K562 (cell line): ENCODE measurements at regions not wholly inside any gene's neighbourhood (a gene's known extent, or its start where the extent isn't known, plus 50 kb on each side); places are given as distances from the start of the nearest gene placed in this dataset.

ENCODE experiments used
- BCLAF1 ChIP-seq, 2 experiments: fragments of 450-650 bp in 1 of 2; IDR thresholded peaks; 2 replicates each; pipeline ENCODE4 v1.6.1; 2011 to 2017; ENCODE audit warnings: low read depth in 2 of 2, antibody characterized with exemption in 1 of 2, borderline replicate concordance in 1 of 2, low read length in 1 of 2, mild to moderate bottlenecking in 1 of 2, mixed read lengths in 1 of 2; ENCODE audit not compliant: control insufficient read depth in 1 of 2
- EZH2 ChIP-seq: IDR thresholded peaks from 2 replicates; pipeline ENCODE4 v1.6.1; 2012; ENCODE audit warnings: low read depth, mild to moderate bottlenecking, inconsistent platforms, low read length, borderline replicate concordance
- FOSL1 ChIP-seq: fragments of 200-800 bp; sonication (Bioruptor generic); conservative IDR thresholded peaks from 2 replicates; pipeline ENCODE4 v1.6.1; 2016; ENCODE audit warnings: missing genetic modification characterization, missing compliant biosample characterization
- NFATC3 ChIP-seq: fragments of 450-650 bp; IDR thresholded peaks from 2 replicates; pipeline ENCODE4 v1.6.1; 2017; ENCODE audit warnings: mild to moderate bottlenecking
- PTTG1 ChIP-seq: fragments of 450-650 bp; IDR thresholded peaks from 2 replicates; pipeline ENCODE4 v1.6.1; 2016; ENCODE audit warnings: low read depth, mild to moderate bottlenecking, missing genetic modification characterization, missing compliant biosample characterization
- TARDBP ChIP-seq: fragments of 450-650 bp; IDR thresholded peaks from 2 replicates; pipeline ENCODE4 v1.6.1; 2016
- ZBTB40 ChIP-seq, 2 experiments: fragments of 450-650 bp in 1 of 2; sonication (generic) in 1 of 2; formaldehyde crosslinking in 1 of 2; IDR thresholded peaks; 2 replicates each; pipeline versions ENCODE4 v1.7.1 to v1.9.0; 2016 to 2022; ENCODE audit warnings: inconsistent platforms in 1 of 2, mild to moderate bottlenecking in 1 of 2, missing genetic modification reagents in 1 of 2
- ZBTB5 ChIP-seq: fragments of 450-650 bp; IDR thresholded peaks from 2 replicates; pipeline ENCODE4 v1.6.1; 2017; ENCODE audit warnings: antibody characterized with exemption

- TF ChIP-seq NFATC3 (no peak), ZBTB5 (no peak), FOSL1 (tag) (no peak), BCLAF1 (IDR thresholded peaks at IDR 0.05; ENCODE audit: borderline replicate concordance in 1 of 2, control insufficient read depth in 1 of 2, low read depth in 2 of 2, low read length in 1 of 2) (no peak), TARDBP (no peak), ZBTB40 (IDR thresholded peaks at IDR 0.05) (no peak), ZBTB40 (CRISPR knock-in tag; IDR thresholded peaks at IDR 0.05) (no peak), PTTG1 (no peak), EZH2 (no peak)
These were observed 158.7 kb upstream of the ZNF184 start for GRCh38 chr6:27631609-27631916.
